Subcutaneous abdominal adipose tissue (tissue), 5 donors: ENCODE measurements at regions not wholly inside any gene's neighbourhood (a gene's known extent, or its start where the extent isn't known, plus 50 kb on each side); places are given as distances from the start of the nearest gene placed in this dataset.

Source experiments
- H3K27ac ChIP-seq: one replicate; pipeline ENCODE4 v1.7.0; 2013; ENCODE audit warnings: low read depth, mild to moderate bottlenecking, inconsistent platforms, low read length, moderate library complexity
- H3K27me3 ChIP-seq, 5 donors: one replicate each; pipeline ENCODE4 v1.7.0; 2013; ENCODE audit warnings: low read length in 5 of 5, inconsistent platforms in 1 of 5; ENCODE audit not compliant: control insufficient read depth in 5 of 5, insufficient read depth in 4 of 5
- H3K36me3 ChIP-seq, 5 donors: one replicate each; pipeline ENCODE4 v1.7.0; 2013; ENCODE audit warnings: low read length in 5 of 5; ENCODE audit not compliant: control insufficient read depth in 5 of 5, insufficient read depth in 5 of 5
- H3K4me1 ChIP-seq, 5 donors: one replicate each; pipeline ENCODE4 v1.7.0; 2013; ENCODE audit warnings: low read length in 5 of 5, mild to moderate bottlenecking in 3 of 5, moderate library complexity in 1 of 5; ENCODE audit not compliant: control insufficient read depth in 5 of 5, insufficient read depth in 5 of 5
- H3K4me3 ChIP-seq, 5 donors: one replicate each; pipeline ENCODE4 v1.7.0; 2013; ENCODE audit warnings: low read length in 5 of 5, low read depth in 1 of 5
- H3K9ac ChIP-seq, 5 donors: one replicate each; pipeline ENCODE4 v1.7.0; 2013; ENCODE audit warnings: low read length in 5 of 5, mild to moderate bottlenecking in 4 of 5, moderate library complexity in 3 of 5
- H3K9me3 ChIP-seq, 5 donors: one replicate each; pipeline ENCODE4 v1.7.0; 2013; ENCODE audit warnings: low read length in 5 of 5; ENCODE audit not compliant: control insufficient read depth in 5 of 5
- donor health status: healthy.
- donor health status: healthy.
- donor health status: healthy.
- donor health status: healthy.
- donor health status: healthy.

- Histone ChIP-seq H3K9ac (no peak overlapping the region), H3K9me3 (peaks cover 0 to 2% (median 0%) of the 10 kb centered on the region in 5 donors), H3K27ac (no peak overlapping the region), H3K36me3 (no peaks in the 10 kb centered on the region), H3K4me3 (no peak overlapping the region), H3K27me3 (no peaks in the 10 kb centered on the region), H3K4me1 (peaks cover 0 to 3% (median 0%) of the 10 kb centered on the region in 5 donors)
These were observed 364.4 kb upstream of the MCTP2 start for GRCh38 chr15:93866948-93867347.

DNA sequence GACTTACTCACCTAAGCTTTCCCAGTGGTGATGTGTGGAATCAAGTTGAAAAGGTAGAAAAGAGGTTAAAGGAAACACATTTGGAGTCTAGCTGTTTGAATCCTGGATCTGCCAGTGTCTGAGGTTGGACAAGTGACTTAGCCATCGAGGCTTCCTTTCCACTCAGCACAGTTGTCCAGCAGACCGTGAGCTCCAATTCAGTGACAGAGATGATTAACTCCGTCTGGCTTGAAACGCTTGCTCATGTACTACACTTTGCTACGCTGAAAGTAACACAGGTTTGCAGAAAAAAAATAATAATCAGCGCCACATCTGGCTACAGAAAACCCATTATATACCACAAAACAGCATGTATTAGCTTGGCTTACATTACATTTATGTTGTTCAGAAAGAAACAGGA is 364.9 kb upstream of the MCTP2 start:
- no peaks in the 10 kb centered on the region for H3K27me3 ChIP-seq
- no peak overlapping the region for H3K9ac ChIP-seq
- H3K4me3 ChIP-seq: no peak overlapping the region
- peaks cover 0 to 6% (median 0%) of the 10 kb centered on the region in 5 donors for H3K4me1 ChIP-seq
- no peak overlapping the region for H3K27ac ChIP-seq
- H3K9me3 ChIP-seq: peaks cover 0 to 2% (median 0%) of the 10 kb centered on the region in 5 donors
- no peaks in the 10 kb centered on the region for H3K36me3 ChIP-seq

DNA sequence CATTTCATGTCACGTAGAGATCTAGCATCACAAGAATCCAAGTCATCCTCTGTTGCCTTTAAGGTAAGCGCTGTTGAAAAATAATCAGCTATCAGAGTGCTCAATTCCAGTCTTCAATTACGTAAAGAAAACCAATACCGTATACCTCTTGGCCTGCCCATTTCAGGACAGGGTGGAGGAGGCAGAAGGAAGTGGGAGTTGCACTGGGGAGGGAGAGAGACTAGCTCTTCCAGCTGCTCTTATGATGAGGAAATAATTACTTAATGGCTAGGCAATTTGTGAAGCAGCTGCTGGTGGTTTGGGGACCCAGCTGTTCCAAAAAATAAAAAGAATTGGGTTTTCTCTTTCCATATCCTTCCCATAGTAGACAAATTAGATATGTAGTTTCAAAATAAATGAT is 365.8 kb upstream of the MCTP2 start:
- Histone ChIP-seq H3K36me3 (no peaks in the 10 kb centered on the region), H3K9me3 (no peaks in the 10 kb centered on the region), H3K27ac (no peak overlapping the region), H3K27me3 (no peaks in the 10 kb centered on the region), H3K9ac (no peak overlapping the region), H3K4me3 (no peak overlapping the region), H3K4me1 (peaks cover 0 to 7% (median 0%) of the 10 kb centered on the region in 5 donors)

- no peaks in the 10 kb centered on the region for H3K27me3 ChIP-seq
- H3K9me3 ChIP-seq: no peaks in the 10 kb centered on the region
- H3K27ac ChIP-seq: no peak overlapping the region
- peaks cover 0 to 7% (median 0%) of the 10 kb centered on the region in 5 donors for H3K4me1 ChIP-seq
- H3K4me3 ChIP-seq: no peak overlapping the region
- H3K36me3 ChIP-seq: no peaks in the 10 kb centered on the region
- no peak overlapping the region for H3K9ac ChIP-seq
These were observed 368.6 kb upstream of the MCTP2 start for GRCh38 chr15:93862791-93863190.

GRCh38 chr15:93861956-93862741 is 369.2 kb upstream of the MCTP2 start:
- Histone ChIP-seq H3K4me1 (peaks cover 0 to 7% (median 0%) of the 10 kb centered on the region in 5 donors), H3K27ac (no peak overlapping the region), H3K36me3 (no peaks in the 10 kb centered on the region), H3K9ac (no peak overlapping the region), H3K27me3 (no peaks in the 10 kb centered on the region), H3K9me3 (no peaks in the 10 kb centered on the region), H3K4me3 (no peak overlapping the region)

DNA sequence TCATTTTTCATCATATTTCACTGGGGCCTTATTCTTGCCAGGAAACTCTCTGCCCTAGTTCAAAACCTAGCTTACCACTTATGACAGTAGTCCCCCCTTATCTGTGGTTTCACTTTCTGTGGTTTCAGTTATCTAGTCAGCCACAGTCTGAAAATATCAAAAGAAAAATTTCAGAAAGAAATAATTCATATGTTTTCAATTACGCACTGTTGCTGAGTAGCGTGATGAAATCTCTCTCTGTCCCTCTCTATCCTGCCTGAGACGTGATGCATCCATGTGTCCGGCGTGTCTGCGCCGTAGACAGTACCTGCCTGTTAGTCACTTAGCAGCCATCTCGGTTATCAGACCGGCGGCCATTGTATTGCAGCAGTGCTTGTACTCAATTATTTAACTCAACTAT is 369.9 kb upstream of the MCTP2 start:
- Histone ChIP-seq H3K9ac (no peak overlapping the region), H3K9me3 (no peaks in the 10 kb centered on the region), H3K4me3 (peak overlapping the region in 2 of 5 donors; percentile 10 to 18), H3K4me1 (peaks cover 0 to 7% (median 0%) of the 10 kb centered on the region in 5 donors), H3K27ac (no peak overlapping the region), H3K36me3 (no peaks in the 10 kb centered on the region), H3K27me3 (no peaks in the 10 kb centered on the region)

DNA sequence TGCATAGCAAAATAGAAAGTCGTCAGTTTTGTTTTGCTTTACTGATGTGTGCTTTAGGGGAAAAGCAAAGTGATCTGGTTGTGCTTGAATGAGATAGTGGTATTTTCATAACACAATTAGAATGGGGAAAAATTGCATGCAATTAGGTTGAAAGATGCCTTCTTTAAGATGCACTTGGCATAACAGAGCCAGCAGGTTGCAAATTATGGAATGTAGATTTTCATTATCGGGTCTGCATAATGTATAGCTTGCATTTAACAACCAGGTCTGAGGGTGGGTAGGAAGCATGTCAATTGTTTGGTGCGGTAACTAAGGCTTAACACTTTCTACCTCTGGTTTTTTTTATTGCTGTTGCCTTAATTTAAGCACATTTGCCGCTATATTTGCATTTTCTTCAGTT is 370.7 kb upstream of the MCTP2 start:
- H3K9me3 ChIP-seq: no peaks in the 10 kb centered on the region
- no peak overlapping the region for H3K27ac ChIP-seq
- no peaks in the 10 kb centered on the region for H3K27me3 ChIP-seq
- H3K36me3 ChIP-seq: no peaks in the 10 kb centered on the region
- no peak overlapping the region for H3K4me3 ChIP-seq
- H3K9ac ChIP-seq: no peak overlapping the region
- H3K4me1 ChIP-seq: peaks cover 0 to 7% (median 0%) of the 10 kb centered on the region in 5 donors

- H3K27ac ChIP-seq: no peak overlapping the region
- H3K27me3 ChIP-seq: no peaks in the 10 kb centered on the region
- no peaks in the 10 kb centered on the region for H3K36me3 ChIP-seq
- no peaks in the 10 kb centered on the region for H3K9me3 ChIP-seq
- no peak overlapping the region for H3K9ac ChIP-seq
- H3K4me1 ChIP-seq: peaks cover 0 to 7% (median 0%) of the 10 kb centered on the region in 5 donors
- no peak overlapping the region for H3K4me3 ChIP-seq
These were observed 372.2 kb upstream of the MCTP2 start for GRCh38 chr15:93859176-93859575.

GRCh38 chr15:93855181-93855826 is 376.1 kb upstream of the MCTP2 start:
- Histone ChIP-seq H3K9me3 (no peaks in the 10 kb centered on the region), H3K4me1 (no peaks in the 10 kb centered on the region), H3K27me3 (no peaks in the 10 kb centered on the region), H3K4me3 (no peak overlapping the region), H3K9ac (no peak overlapping the region), H3K27ac (no peak overlapping the region), H3K36me3 (no peaks in the 10 kb centered on the region)

GRCh38 chr15:93854088-93854487 is 377.3 kb upstream of the MCTP2 start:
- no peak overlapping the region for H3K9ac ChIP-seq
- no peaks in the 10 kb centered on the region for H3K9me3 ChIP-seq
- H3K4me1 ChIP-seq: no peaks in the 10 kb centered on the region
- no peak overlapping the region for H3K27ac ChIP-seq
- H3K4me3 ChIP-seq: no peak overlapping the region
- no peaks in the 10 kb centered on the region for H3K36me3 ChIP-seq
- H3K27me3 ChIP-seq: no peaks in the 10 kb centered on the region
